Heart left ventricle (tissue), 16 donors: ENCODE measurements at regions not wholly inside any gene's neighbourhood (a gene's known extent, or its start where the extent isn't known, plus 50 kb on each side); places are given as distances from the start of the nearest gene placed in this dataset.

Experiments used
- ATAC-seq, 4 donors: fragments of 200-7000 bp; cut with Tn5 transposase; one replicate each; pipeline ENCODE4 v1.9.1; 2020 to 2022; ENCODE audit warnings: moderate library complexity in 4 of 4, mild to moderate bottlenecking in 3 of 4, moderate number of reproducible peaks in 1 of 4
- DNase-seq, 5 donors: peaks; one replicate each; pipeline ENCODE4 v3.0.0-alpha.2; 2020
- H3K27ac ChIP-seq, 12 donors: fragments of 200-600 bp; sonication (generic) in 4 of 12; one replicate each; pipeline versions ENCODE4 v1.5.0 to v1.8.0; 2016 to 2022; ENCODE audit warnings: mild to moderate bottlenecking in 2 of 12
- H3K27me3 ChIP-seq, 9 donors: fragments of 200-600 bp; sonication (generic) in 2 of 9; one replicate each; pipeline versions ENCODE4 v1.5.1 to v1.8.0; 2016 to 2022; ENCODE audit warnings: mild to moderate bottlenecking in 3 of 9
- H3K36me3 ChIP-seq, 9 donors: fragments of 200-600 bp; sonication (generic) in 2 of 9; one replicate each; pipeline versions ENCODE4 v1.5.0 to v1.8.0; 2018 to 2022; ENCODE audit warnings: mild to moderate bottlenecking in 2 of 9
- H3K4me1 ChIP-seq, 12 donors: fragments of 200-600 bp; sonication (generic) in 4 of 12; one replicate each; pipeline versions ENCODE4 v1.5.0 to v1.8.0; 2016 to 2022; ENCODE audit warnings: mild to moderate bottlenecking in 3 of 12
- H3K4me3 ChIP-seq, 12 donors: fragments of 200-600 bp; sonication (generic) in 4 of 12; one replicate each; pipeline versions ENCODE4 v1.5.0 to v1.8.0; 2017 to 2022; ENCODE audit warnings: mild to moderate bottlenecking in 9 of 12, moderate library complexity in 4 of 12
- H3K9me3 ChIP-seq, 12 donors: fragments of 200-600 bp; sonication (generic) in 4 of 12; one replicate each; pipeline versions ENCODE4 v1.5.0 to v1.8.0; 2016 to 2022; ENCODE audit warnings: mild to moderate bottlenecking in 1 of 12
- CTCF ChIP-seq, 12 donors: fragments of 200-600 bp; sonication (generic) in 4 of 12; IDR thresholded peaks; one replicate each; pipeline versions ENCODE4 v1.5.0 to v1.8.0; 2018 to 2022; ENCODE audit warnings: antibody characterized with exemption in 12 of 12, mild to moderate bottlenecking in 5 of 12
- POLR2A ChIP-seq, 2 donors: fragments of 450-650 bp; IDR thresholded peaks; one replicate each; pipeline ENCODE4 v1.6.1; 2017; ENCODE audit warnings: antibody characterized with exemption in 2 of 2, mild to moderate bottlenecking in 2 of 2, moderate library complexity in 2 of 2
- WGBS, 4 donors: extraction: QIAGEN DNeasy Blood & Tissue Kit in 2 of 4; methylation state at CpG; one replicate each; pipeline versions ENCODE4 v1.1.5 to v1.1.7; 2013 to 2018; 5-methylcytosine and 5-hydroxymethylcytosine counted together
- intact Hi-C, 10 donors: fragments of 100-400 bp; cut with DNase I; formaldehyde crosslinking; loops; one replicate each; pipeline versions ENCODE4 v1.11.1 to v1.14.2; 2022
- donor health status: ischemic (EF 13 %, LVEDD 7.1; RV severe dilation, severe dysfunction).
- donor health status: healthy with polysubstance abuse.
- donor health status: DM: no; HTN: yes; CAD: no.
- donor health status: DM: no; HTN: no; CAD: no.
- donor health status: ischemic (EF 25% LVEDD 6.9; RV normal size, moderate dysfunction).
- donor health status: ischemic (EF 25% LVEDD 5.7; RV mildly dilated, moderate dysfunction).
- donor health status: healthy.
- donor health status: DM: yes; HTN: yes; CAD: no.
- donor health status: ischemic (EF 35%, LVEDD 5.7; RV mildly dilated, moderate dysfunction).
- donor health status: nonischemic (EF 11% LVEDD 7.7; RV severe dilation, severe dysfunction).
- donor health status: DM: yes; HTN: yes; CAD: no.
- donor health status: PGD.
- donor health status: ischemic (EF 29% LVEDD 5.4; RV normal size, mild dysfunction).
- donor health status: nonischemic (EF 23%, LVEDD 6.1; RV moderate dilation, normal function).

- 88 to 90% (median 89%) methylated on average over 4 of the region's 4 CpGs for WGBS, 4 donors
- DNase-seq (peak in 1 of 5 donors; percentile 11), ATAC-seq (peak in 3 of 4 donors; percentile 41 to 79 (median 61))
- intact Hi-C loops: no loop called here
- no peaks in the 10 kb centered on the region for H3K27me3 ChIP-seq
- no peaks in the 10 kb centered on the region for H3K4me1 ChIP-seq
- H3K36me3 ChIP-seq: no peaks in the 10 kb centered on the region
- H3K27ac ChIP-seq: no peak overlapping the region
- no peak overlapping the region for H3K4me3 ChIP-seq
- no peaks in the 10 kb centered on the region for H3K9me3 ChIP-seq
- TF ChIP-seq CTCF (IDR thresholded peaks at IDR 0.05): no peak
- TF ChIP-seq POLR2A (IDR thresholded peaks at IDR 0.05): no peak
Measured at GRCh38 chr1:172766462-172766861, 107.6 kb downstream of the FASLG start.

GRCh38 chr1:172770071-172770470 lies 111.2 kb downstream of the FASLG start:
- Histone ChIP-seq H3K36me3 (no peaks in the 10 kb centered on the region), H3K27me3 (no peaks in the 10 kb centered on the region), H3K4me1 (no peaks in the 10 kb centered on the region), H3K4me3 (no peak overlapping the region), H3K27ac (no peak overlapping the region), H3K9me3 (no peaks in the 10 kb centered on the region)
- TF ChIP-seq POLR2A (IDR thresholded peaks at IDR 0.05): no peak
- TF ChIP-seq CTCF (IDR thresholded peaks at IDR 0.05): no peak
- no peak for DNase-seq
- intact Hi-C loops: no loop called here
- WGBS, 4 donors: 72 to 92% (median 80%) methylated on average over 1 of the region's 1 CpG
- no peak for ATAC-seq

- TF ChIP-seq POLR2A (IDR thresholded peaks at IDR 0.05) (no peak), CTCF (IDR thresholded peaks at IDR 0.05) (no peak)
- Histone ChIP-seq H3K27ac (no peak overlapping the region), H3K4me1 (no peaks in the 10 kb centered on the region), H3K4me3 (no peak overlapping the region), H3K36me3 (no peaks in the 10 kb centered on the region), H3K27me3 (no peaks in the 10 kb centered on the region), H3K9me3 (no peaks in the 10 kb centered on the region)
- 76 to 87% (median 83%) methylated on average over 3 of the region's 3 CpGs for WGBS, 4 donors
- intact Hi-C loops: no loop called here
- no peak for ATAC-seq
- no peak for DNase-seq
Measured at GRCh38 chr1:172774561-172774960, 115.7 kb downstream of the FASLG start.

GRCh38 chr1:172775606-172776005 lies 116.7 kb downstream of the FASLG start:
- Histone ChIP-seq H3K4me3 (no peak overlapping the region), H3K4me1 (no peaks in the 10 kb centered on the region), H3K9me3 (no peaks in the 10 kb centered on the region), H3K27ac (no peak overlapping the region), H3K36me3 (no peaks in the 10 kb centered on the region), H3K27me3 (no peaks in the 10 kb centered on the region)
- TF ChIP-seq CTCF (IDR thresholded peaks at IDR 0.05) (no peak), POLR2A (IDR thresholded peaks at IDR 0.05) (no peak)
- ATAC-seq (no peak), DNase-seq (no peak)
- intact Hi-C loops: no loop called here
- WGBS, 4 donors: 33 to 46% (median 40%) methylated on average over 3 of the region's 3 CpGs
